PC-9 (cell line): ENCODE measurements at regions not wholly inside any gene's neighbourhood (a gene's known extent, or its start where the extent isn't known, plus 50 kb on each side); places are given as distances from the start of the nearest gene placed in this dataset.

Source experiments
- EZH2 ChIP-seq: fragments of 200-600 bp; sonication (generic); IDR thresholded peaks from 2 replicates; pipeline ENCODE4 v1.8.0; 2017; ENCODE audit warnings: antibody characterized with exemption, low read depth
- TF ChIP-seq, protein P1 (sequence below): fragments of 200-600 bp; sonication (generic); conservative IDR thresholded peaks from 2 replicates; pipeline ENCODE4 v1.6.1; 2017; ENCODE audit warnings: mixed run types, antibody characterized with exemption, mild to moderate bottlenecking, moderate library complexity

DNA sequence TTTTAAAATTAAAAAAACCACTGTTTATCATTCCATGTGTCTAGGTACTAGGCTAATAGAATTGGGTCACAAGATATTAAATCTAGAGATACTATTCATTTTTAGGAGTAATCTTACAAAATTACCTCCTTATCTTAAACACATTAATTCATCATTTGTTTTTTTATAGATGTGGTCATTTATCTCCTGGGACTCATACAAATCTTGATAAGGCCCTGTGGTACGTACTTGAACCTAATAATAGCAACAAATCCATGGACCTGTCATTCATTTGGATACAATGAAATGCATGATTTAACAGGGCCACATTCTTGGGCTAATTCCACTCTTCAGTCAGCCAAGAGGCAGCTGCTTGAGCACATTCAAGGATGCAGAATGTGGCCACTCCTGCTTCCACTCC lies 66.4 kb upstream of the MARCHF11 start:
- TF ChIP-seq, protein P1, sequence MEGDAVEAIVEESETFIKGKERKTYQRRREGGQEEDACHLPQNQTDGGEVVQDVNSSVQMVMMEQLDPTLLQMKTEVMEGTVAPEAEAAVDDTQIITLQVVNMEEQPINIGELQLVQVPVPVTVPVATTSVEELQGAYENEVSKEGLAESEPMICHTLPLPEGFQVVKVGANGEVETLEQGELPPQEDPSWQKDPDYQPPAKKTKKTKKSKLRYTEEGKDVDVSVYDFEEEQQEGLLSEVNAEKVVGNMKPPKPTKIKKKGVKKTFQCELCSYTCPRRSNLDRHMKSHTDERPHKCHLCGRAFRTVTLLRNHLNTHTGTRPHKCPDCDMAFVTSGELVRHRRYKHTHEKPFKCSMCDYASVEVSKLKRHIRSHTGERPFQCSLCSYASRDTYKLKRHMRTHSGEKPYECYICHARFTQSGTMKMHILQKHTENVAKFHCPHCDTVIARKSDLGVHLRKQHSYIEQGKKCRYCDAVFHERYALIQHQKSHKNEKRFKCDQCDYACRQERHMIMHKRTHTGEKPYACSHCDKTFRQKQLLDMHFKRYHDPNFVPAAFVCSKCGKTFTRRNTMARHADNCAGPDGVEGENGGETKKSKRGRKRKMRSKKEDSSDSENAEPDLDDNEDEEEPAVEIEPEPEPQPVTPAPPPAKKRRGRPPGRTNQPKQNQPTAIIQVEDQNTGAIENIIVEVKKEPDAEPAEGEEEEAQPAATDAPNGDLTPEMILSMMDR = no peak
- no peak for TF ChIP-seq EZH2
